NCI-H446 treated with DMSO at 0.1 percent for 48 hours (cell line): ENCODE measurements at regions not wholly inside any gene's neighbourhood (a gene's known extent, or its start where the extent isn't known, plus 50 kb on each side); places are given as distances from the start of the nearest gene placed in this dataset.
"Not testable (repeated sequence)": the region's sequence is repeated elsewhere in the genome, so short reads cannot be mapped to it uniquely, and the experiment has no call there.

Source experiments
- DNase-seq: peaks from one replicate; lab custom pipeline; 2025; lab: John Stamatoyannopoulos, UW

DNA sequence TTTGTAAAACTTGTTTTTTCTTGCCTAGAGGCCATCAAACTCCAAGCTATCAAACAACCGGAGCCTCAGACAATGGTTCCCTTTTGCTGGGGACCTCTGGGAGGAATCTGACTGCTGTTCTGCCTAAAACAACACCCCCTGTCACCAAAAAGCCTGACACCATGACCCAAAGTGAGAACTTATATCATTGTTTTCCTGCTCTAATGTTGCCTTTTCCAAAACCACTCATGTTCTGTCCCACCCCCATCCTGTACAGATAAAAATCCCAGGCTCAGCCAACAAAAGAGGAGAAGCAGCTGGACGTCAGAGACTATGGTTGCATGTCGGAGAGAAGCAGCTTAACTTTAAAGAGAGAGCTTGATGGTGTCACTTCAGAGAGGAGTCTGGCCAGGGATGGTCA, 327.2 kb upstream of the CXADR start:
- DNase-seq: no peak

DNA sequence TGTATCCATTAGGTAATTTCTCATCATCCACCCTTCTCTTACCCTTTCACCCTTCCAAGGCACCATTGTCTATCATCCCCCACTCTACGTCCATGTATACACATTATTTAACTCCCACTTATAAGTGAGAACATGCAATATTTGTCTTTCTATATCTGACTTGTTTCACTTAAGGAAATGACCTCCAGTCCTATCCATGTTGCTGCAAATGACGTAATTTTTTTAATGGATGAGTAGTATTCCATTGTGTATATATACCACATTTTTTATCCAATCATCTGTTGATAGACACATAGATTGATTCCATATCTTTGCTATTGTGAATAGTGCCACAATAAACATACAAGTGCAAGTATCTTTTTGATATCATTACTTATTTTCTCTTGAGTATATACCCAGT, 322.9 kb upstream of the CXADR start:
- no peak for DNase-seq

DNA sequence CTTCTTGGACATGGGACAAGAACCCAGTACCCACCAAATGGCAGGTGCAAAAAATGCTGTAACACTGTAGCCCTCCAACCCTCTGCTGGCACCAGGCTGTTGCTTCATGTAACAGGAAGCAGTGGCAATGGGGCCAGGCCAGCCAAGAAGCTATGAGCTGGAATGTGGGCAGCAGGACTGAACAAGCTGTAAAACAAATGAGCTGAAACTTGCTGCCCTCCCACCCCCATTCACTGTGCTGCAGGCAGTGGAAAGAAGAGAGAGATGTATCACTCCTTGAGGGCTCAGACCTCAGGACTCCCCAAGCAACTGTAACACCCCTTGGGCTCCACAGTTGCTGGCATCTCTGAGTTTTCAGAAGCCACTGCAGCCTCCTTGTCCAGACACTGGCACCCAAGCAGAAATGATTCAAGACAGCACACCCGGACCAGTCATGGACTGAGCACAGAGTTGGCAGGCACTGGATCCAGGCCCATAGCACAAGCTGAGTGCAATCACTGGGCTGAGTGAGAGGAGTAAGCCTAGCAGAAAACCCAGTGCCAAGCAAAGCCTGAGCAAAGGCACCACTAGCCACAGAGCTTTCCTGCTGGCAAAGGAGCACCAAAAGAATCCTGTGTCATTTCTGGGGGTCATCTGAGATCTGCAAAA, 321.4 kb upstream of the CXADR start:
- no peak for DNase-seq

DNA sequence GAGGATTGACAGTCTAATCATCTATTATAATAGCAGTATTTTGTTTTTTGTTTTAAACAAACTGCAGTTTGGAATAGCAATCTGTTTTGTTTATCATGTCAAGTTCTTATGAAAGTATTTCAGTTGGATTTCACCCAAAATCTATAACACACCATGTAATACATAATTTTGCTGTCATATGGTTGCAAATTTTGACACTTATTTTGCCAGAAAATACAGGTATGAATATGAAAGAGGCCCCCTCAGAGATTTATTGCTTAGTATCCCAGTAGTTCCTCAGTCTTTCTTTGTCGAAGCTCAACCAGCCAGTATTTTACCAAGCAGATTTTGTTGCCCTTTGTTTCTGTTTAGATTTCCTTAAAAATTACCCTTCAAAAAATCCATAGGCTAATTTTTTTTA, 317.5 kb upstream of the CXADR start:
- DNase-seq: no peak

DNA sequence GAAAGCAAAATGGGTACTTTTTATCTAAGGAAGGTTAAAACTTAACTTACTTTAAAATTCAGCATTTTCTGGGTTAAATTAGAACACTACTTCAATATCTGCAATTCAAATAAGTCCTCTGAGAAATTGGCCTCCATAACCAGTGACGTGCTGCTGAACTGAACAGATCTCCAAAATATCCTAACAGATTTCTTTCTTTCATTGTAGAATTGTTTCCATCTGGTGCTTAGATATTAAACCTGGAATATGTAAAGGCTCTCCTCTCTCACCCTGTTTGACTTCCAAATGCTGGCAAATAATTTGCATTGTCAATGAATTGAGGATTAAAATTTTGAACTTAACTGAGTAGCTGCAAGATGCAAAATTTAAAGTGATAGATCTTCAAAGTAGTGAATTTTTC, 316.9 kb upstream of the CXADR start:
- DNase-seq: peak; percentile 17

DNA sequence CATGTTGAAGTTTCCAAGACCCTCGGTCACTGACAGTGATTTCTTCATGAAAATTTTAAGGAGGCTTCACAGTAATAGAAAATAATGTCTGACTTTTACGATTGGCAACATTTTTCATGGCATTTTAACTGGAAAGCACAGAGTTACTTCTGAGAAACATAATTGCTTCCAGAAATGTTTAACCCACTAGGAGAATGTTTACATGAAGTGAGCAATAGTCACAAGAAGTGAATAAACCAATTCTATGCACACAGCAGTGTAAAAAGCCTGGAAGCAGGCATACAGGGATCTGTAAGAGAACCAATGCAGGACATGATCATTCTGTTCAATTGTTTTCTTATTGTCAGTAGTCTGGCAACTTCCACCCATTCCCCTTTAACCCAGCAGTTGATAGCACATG, 316.2 kb upstream of the CXADR start:
- DNase-seq: no peak

DNA sequence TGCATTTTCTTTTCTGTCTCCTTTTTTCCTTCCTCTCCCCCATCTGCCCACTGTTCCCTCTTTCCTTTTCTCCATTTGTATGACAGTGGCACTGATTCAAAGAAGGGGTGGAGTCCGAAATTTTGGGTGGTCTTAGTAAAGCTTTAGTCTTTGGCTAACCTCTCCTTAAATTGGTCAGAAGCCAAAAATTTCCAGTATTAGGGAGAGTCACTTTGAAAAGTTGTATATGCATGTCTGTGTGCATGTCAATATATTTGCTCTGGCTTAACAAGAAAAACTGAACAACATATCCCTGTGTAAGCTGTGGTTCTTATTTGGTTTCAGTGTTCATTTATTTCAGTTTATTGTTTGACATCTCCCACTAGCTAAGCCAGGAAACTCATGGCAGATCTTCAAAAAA, 314.8 kb upstream of the CXADR start:
- no peak for DNase-seq

DNA sequence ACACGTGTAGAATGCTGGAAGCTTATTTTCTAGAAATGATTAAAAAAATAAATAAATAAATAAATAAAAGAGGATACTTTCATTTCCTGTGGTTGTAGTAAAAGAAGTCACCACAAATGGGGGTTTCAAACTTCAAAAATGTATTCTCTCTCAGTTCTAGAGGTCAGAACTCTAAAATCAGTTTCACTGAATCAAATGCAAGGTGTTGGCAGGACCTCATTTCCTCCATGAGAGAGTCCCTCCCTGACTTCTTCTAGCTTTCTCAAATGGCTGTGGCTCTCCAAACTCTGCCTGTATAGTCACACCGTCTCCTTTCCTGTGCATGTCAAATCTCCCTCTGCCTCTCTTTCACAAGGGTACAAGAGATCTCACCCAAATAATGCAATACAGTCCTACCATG, 312.6 kb upstream of the CXADR start:
- no peak for DNase-seq

DNA sequence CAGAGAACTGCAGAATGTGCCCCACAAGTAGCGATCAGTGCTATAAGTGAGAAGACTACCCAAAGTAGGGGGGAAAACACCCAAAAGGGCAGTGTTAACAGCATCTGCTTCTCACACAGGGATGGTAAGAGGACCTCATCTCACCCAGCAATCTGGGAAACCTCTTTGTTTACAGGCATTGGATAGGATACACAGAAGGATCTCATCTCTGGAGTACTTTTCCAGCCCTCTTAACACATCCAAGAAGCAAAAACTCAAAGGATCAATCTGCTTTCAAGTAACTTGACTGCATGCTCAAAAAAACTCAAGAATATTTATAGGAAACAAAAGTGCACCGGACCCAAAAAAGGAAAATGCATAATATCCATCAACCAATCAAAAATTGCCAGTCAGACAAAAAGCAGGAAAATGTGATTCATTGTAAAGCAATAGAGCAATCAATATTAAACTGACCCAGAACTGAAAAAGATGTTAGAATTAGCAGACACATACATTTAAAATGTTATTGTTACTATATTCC, 311.0 kb upstream of the CXADR start:
- DNase-seq: no peak

DNA sequence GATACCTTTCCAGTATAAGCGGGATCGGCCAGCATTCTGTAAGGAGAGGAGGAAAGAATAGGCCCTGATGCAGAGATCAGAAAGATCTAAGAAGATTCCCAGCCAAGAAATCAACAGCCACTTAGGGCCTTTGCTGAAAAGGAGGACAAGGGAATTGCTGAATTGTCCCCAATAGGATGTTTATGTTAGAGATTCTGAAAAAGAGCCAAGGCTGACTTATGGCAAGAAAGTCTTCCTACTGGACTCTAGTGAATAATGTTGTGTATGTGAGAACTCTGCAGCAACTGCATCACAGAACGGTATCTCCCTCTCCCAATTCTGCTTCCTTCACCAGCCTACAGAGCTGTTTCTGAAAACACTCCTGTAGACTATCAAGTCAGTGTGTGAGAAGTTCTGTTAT, 298.0 kb upstream of the CXADR start:
- DNase-seq: no peak

DNA sequence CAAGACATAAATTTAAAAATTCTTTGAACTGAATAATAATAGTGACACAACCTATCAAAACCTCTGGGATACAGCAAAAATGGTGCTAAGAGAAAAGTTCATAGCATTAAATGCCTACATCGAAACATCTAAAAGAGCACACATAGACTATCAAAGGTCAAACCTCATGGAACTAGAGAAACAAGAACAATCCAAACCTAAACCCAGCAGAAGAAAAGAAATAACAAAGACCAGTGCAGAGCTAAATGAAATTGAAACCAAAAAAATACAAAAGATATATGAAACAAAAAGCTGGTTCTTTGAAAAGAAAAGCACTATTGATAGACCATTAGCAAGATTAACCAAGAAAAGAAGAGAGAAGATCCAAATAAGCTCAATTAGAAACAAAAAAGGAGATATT, 293.8 kb upstream of the CXADR start:
- DNase-seq: not testable (repeated sequence)

DNA sequence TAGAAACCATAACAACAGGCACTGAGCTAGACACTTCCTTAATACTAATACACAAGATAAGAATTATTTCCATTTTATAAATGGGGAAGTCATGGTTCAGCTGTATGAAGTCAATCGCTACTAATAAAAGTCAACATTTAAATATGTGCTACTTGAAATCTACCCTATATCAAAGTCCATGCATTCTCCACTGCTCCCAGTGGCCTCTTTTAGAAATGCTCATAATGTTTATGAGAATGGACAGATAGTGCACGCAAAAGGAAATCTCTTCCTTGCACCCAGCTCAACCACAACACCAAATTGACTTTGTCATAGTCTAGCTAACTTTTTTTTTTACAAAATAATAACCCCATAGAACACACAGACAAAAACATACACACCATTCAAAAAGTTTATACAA, 281.7 kb upstream of the CXADR start:
- DNase-seq: no peak

DNA sequence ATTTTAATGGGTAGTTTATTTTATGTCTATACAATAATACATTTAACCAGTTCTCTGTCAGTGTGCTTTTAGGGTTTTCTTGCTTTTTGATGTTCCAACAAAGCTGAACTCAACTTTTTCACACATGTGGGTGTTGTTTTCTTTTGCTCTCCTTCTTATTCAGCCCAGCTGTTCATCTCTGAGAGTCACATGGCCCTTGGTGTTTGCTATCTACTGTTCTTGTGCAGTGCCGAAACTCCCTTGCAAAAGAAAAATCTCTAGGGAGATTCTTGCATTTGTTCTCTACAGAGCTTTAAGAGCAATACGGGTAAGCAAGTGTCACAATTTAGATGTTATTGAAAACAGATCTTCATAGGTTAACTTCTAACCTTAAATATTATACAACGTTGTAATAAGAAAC, 281.1 kb upstream of the CXADR start:
- DNase-seq: no peak

DNA sequence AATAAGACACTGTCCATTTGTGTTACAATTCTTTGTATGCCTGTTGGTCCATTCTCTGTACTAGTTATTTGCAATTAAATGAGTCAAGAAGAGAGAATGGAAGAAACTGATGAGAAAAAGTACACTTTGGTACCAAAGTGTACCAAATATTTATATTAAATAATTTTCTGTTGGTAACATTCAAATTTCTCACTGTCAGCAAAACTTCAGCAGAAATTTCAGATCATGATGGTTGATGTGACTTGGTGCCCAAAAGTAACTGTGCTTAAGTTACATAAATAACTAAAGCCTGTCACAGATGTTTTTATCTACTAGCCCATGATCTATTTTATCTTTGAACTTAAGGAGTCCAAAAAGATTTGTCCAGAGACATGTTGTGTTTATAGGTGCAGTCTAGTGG, 274.4 kb upstream of the CXADR start:
- no peak for DNase-seq

DNA sequence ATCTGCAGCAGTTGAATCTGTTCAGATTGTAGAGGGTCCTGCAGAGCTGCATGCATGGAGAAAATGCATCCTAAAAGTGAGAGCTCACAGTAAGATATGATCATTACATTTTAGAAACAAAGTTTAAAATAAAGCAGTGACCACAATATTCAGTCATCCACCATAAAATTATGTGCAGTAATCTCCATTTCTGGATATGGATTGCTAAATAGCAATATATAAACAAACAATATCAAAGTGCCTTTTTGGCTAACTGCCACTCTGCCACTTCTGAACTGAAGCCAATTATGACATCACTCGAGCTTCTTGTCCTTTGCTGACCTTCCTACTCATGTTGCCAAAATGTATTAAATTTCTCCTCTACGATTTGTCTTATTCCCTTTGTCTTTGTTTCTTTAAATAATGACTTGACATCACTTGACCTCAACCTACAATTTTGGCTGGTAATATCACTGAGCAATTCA, 262.0 kb upstream of the CXADR start:
- DNase-seq: peak; percentile 32

DNA sequence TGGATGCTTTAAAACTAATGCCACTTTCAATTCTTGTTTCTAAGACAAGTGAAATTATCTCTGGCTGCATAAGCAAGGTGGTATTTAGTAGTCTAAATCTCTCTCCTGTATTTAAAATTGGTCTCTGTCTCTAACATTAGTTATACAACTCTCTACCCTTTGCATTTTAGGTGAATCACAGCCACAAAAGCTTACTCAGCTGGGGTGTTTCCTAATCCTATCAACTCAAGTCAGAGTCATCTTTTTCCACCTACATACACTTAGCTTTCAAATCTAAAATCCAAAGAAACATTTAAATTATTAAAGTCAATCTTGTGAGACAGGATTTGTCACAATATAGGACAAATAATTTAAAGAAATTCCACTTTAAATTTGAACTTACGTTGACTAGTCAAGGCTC, 255.1 kb upstream of the CXADR start:
- no peak for DNase-seq

DNA sequence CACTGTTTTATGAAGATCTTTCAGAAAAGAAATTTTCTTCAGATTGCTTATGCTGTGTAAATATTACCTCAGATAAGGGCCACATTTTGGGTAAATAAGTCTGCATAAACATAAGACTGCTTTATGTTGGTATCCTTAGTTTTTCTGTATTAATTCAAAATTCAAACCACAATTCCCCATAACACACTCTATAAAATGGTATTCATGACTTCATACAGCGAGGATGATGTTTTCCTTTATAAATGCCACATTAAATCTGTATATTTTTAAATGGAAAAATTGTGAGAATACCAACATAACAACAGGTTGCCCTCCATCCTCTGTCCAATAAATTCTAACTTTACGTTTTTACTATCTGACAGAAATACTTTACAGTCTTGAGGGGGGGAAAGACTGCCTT, 248.7 kb upstream of the CXADR start:
- no peak for DNase-seq

DNA sequence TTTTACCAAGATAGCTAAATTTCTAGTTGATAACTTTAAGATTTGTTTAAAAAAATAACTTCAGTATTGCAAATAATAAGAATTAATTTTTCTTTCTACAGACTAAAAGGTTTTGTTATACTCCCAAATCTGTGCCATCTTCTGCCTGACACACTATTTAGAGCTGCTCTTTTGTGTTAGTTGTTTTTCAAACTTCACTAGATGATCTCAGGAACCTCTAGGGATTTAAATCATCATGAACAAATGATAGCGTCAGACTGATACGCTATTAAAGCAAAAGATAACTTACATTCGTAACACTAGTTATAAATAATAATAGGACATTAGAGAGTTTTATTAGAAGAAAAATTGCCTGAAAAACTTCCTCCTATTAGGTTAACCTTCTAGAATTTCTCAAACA, 243.1 kb upstream of the CXADR start:
- no peak for DNase-seq

DNA sequence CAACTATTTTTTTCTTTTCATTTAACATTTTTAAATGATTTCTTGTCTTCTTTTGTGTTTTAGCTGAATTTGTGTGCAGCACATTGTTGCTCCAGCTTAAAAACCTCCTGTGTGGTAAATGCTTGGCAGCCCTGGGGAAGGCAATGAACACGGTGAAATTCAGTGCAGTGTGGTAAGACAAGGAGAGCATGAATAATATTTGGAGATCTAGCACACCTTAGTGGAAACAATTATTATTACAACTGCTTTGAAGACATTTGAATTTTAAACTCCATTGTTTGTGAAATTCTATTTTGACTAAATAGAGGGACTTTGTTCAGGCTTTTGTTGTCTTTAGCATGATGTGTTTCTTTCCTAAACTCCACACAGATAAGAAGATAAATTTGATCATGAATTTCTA, 242.6 kb upstream of the CXADR start:
- peak; percentile 58 for DNase-seq

DNA sequence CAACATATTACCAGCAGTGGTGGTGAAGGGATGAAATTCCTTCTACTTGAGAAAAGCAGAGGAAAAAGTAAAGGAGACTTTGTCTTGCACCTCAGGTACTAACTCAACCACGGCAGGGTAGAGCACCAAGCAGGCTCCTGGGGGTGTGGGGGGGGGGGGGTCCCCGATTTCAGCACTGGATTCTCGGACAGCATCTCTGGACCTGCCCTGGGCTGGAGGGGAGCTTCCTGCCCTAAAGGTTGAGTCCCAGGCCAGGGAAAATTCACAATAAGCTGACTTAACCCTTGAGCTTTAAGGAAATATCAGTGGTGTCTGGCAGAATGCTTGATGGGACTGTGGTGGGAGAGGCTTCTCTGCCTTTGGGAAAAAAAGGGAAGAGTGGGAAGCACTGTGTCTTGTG, 233.2 kb upstream of the CXADR start:
- DNase-seq: no peak

DNA sequence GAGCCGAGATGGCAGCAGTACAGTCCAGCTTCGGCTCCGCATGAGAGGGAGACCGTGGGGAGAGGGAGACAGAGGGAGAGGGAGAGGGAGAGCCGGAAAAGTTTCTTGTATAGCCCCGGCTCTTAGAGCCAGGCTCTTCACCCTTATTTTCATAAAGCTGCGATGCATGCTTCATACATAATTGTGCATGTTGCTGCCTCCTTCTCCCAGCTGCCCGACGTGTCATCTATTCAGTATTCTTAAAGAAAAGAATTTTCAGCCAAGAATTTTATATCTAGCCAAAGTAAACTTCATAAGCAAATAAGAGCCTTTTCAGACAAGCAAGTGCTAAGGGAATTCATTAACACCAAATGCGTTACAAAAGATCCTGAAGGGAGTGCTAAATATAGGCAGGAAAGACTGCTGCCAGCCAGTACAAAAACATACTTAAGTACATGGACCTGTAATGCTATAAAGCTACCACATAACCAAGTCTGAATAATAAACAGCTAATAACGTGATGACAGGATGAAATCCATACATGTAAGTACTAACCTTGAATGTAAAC, 219.8 kb upstream of the CXADR start:
- DNase-seq: not testable (repeated sequence)

DNA sequence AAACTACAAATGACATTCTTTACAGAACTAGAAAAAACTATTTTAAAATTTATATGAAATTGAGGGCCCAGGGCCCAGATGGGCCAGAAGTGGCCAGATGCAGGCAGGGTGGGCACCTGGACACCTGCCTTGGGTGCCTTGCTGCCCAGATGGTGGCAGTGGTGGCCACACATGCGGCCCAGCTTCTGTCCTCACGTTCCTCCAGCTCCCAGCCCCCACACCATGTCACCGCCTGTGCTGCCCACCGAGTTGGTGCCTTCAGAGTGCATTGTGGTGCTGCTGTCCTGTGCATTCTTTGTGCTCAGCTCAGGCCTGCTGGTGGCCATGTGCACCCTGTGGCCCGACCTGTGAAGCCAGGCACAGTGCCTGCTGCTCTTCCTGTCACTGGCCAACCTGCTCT, 216.8 kb upstream of the CXADR start:
- DNase-seq: no peak

DNA sequence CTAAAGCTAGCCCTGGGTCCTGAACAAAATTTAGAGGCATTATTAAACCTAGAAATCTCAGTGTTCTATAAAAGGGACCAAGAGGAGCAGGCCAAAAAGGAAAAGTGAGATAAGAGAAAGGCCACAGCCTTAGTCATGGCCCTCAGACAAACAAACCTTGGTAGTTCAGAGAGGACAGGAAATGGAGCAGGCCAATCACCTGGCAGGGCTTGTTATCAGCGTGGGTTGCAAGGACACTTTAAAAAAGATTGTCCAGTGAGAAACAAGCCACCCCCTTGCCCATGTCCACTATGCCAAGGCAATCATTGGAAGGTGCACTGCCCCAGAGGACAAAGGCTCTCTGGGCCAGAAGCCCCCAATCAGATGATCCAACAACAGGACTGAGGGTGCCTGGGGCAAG, 213.3 kb upstream of the CXADR start:
- not testable (repeated sequence) for DNase-seq

DNA sequence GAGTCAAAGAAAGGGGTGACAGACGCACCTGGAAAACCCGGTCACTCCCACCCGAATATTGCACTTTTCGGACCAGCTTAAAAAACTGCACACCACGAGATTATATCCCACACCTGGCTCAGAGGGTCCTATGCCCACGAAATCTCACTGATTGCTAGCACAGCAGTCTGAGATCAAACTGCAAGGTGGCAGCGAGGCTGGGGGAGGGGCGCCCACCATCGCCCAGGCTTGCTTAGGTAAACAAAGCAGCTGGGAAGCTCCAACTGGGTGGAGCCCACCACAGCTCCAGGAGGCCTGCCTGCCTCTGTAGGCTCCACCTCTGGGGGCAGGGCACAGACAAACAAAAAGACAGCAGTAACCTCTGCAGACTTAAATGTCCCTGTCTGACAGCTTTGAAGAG, 185.1 kb upstream of the CXADR start:
- DNase-seq: not testable (repeated sequence)
